GM12874 (cell line): ENCODE measurements at regions not wholly inside any gene's neighbourhood (a gene's known extent, or its start where the extent isn't known, plus 50 kb on each side); places are given as distances from the start of the nearest gene placed in this dataset.

Experiments
- TF ChIP-seq, protein P1 (sequence below): IDR thresholded peaks from 2 replicates; pipeline ENCODE4 v1.5.1; 2011; ENCODE audit warnings: low read depth, mild to moderate bottlenecking, control low read depth, low read length, moderate library complexity; ENCODE audit not compliant: insufficient read depth

DNA sequence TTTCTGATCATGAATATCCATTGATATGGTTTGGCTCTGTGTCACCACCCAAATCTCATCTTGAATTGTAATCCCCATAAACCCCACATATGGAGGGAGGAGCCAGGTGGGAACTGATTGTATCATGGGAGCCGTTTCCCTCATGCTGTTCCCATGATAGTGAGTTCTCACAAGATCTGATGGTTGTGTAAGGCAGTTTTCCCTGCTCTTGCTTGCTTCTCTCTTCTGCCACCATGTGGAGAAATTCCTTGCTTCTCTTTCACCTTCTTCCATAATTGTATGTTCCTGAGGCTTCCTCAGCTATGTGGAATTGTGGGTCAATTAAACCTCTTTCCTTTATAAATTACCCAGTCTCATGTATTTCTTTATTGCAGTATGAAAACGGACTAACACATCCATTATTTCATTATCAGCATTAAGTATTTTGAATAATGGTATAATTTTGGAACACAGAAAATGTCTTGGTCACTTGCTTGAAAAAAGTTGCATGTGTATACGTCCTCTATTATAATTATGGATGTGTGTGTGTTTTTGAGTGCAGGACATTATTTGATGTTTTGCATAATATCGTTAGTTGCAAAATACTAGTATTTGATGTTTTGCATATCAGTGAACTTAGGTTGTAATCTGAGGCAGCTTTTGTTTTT lies 334.6 kb downstream of the PCDH10 start:
- TF ChIP-seq, protein P1, sequence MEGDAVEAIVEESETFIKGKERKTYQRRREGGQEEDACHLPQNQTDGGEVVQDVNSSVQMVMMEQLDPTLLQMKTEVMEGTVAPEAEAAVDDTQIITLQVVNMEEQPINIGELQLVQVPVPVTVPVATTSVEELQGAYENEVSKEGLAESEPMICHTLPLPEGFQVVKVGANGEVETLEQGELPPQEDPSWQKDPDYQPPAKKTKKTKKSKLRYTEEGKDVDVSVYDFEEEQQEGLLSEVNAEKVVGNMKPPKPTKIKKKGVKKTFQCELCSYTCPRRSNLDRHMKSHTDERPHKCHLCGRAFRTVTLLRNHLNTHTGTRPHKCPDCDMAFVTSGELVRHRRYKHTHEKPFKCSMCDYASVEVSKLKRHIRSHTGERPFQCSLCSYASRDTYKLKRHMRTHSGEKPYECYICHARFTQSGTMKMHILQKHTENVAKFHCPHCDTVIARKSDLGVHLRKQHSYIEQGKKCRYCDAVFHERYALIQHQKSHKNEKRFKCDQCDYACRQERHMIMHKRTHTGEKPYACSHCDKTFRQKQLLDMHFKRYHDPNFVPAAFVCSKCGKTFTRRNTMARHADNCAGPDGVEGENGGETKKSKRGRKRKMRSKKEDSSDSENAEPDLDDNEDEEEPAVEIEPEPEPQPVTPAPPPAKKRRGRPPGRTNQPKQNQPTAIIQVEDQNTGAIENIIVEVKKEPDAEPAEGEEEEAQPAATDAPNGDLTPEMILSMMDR: no peak

DNA sequence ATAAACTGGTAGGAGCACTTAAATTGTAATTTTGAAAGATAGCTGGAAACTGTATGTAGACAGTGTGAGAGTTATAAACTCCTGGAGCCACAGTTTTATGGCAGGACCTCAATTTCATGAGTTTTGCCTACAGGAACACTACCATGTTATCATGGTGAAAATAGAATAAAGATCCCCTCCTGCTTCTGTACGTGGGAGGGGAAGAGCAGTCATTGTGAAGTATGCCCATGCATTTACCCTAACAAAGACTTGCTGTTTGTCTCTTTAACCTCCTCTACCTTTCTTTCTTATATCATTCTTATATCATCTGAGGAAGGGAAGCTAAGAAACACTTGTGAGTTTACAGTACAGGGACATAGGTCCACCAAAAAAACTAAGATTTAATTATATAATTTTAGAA lies 327.0 kb downstream of the PCDH10 start:
- TF ChIP-seq, protein P1: no peak

DNA sequence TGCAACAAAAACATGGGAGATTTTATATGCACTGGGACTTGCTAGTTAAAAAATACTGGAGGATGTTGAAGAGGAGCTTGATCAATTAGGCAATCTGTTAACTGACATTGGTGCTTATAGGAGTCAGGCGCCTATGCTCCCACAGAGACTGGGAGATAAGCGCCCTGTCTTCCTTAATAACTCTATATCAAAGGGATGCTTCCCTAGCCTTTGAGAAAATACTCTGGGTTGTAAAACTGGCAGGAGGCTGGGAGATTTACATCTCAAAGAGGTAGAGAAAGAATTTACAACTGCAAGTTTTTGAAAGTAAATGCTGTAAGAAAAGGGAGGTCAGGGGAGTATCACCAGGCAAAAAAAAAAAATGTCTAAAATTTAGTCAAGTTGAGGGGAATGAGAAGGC lies 325.4 kb downstream of the PCDH10 start:
- TF ChIP-seq, protein P1: no peak

DNA sequence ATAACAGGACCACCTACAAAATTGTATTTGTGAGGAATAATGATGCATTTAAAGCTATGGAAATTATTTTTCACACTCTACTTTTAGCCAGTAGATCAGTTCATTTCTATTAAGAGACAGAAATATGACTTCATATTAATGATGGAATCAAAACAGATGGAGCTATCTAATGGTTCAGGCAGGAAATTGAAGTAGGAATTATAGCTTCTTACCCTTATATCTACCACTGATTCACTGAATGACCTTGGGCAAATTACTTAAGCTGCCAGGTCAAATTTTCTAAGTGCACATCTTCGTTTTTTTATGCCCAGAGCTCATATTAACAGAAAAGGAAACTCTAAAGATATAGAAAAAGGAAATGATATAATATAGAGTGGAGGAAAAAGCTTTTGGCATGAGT lies 323.1 kb downstream of the PCDH10 start:
- TF ChIP-seq, protein P1: no peak

DNA sequence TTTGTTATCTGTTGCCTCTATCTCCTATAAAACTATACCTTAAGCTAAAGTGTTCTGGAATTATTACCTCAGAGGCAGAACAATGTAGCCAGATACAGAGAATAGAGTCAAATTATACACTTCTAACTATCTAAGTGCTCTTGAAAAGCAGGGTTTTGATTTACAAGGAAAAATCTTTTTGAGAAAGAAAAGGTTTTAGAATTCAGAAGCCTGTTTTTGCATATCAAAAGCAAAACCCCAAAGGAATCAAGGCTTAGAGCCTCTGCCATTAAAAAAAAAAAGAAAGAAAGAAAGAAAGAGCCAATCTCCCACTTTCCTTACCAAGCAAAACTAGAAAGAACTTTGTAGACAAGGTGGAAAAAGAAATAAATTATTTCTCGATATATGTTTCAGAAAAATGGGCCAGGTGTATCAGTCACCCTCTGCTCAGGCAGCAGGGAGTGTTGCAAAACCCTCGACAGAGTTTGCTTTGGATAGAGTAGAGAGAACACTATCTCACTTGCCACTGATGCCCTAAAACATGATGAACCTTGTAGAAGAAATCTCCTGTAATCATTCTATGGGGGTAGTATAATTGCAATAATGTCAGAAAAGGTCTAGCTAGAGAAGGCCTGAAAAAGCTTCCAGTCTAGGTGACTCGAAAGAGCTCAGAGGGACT lies 318.3 kb downstream of the PCDH10 start:
- TF ChIP-seq, protein P1: no peak

DNA sequence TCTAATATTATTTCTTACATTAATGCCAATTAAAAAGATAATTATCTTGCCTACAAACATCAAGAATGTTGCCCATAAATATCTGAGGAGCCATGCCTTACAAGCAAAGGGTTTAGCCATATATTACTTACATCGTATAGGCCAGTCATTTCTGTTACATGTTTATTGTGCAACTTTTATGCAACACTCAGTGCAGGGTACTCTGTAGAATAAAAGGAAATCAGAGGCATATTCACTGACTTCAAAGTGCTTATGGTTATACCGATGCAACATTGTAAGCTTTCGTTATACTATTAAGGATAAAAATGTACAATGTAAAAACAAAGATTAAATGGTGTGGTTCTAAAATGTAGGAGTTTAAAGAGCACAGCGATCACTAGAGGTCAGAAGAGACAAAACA lies 315.9 kb downstream of the PCDH10 start:
- TF ChIP-seq, protein P1: no peak

DNA sequence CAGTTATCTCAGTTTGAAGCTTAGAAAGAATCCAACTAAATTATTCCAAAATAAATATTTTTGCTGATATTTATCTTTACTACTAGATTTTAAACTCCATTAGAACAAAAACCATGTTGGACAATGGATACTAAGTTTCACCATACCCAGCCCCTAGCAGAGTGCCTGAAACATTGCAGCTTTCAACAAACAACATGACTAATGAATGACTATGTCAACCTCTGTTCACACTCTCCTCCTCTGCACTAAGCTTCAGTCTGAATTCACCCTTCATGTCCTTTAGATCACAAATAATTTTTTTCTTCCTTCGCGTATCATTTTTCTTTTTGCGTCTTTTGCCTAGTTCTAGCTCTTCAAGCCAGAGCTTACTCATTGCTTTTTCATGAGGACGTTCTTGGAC lies 315.2 kb downstream of the PCDH10 start:
- TF ChIP-seq, protein P1: no peak
